ENCODE measurements at regions not wholly inside any gene's neighbourhood (a gene's known extent, or its start where the extent isn't known, plus 50 kb on each side); places are given as distances from the start of the nearest gene placed in this dataset.
"Not testable (repeated sequence)": the region's sequence is repeated elsewhere in the genome, so short reads cannot be mapped to it uniquely, and the experiment has no call there.

DNA sequence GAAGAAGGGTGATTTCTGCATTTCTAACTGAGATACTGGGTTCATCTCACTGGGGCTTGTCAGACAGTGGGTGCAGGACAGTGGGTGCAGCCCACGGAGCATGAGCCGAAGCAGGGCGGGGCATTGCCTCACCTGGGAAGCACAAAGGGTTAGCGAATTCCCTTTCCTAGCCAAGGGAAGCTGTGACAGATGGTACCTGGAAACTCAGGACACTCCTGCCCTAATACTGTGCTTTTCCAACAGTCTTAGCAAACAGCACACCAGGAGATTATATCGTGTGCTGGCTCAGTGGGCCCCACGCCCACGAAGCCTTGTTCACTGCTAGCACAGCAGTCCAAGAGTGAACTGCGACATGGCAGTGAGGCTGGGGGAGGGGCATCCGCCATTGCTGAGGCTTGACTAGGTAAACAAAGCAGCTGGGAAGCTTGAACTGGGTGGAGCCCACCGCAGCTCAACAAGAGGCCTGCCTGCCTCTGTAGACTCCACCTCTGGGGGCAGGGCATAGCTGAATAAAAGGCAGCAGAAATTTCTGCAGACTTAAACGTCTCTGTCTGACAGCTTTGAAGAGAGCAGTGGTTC, 1057.7 kb downstream of the HACE1 start:
- not testable (repeated sequence) for TF ChIP-seq SMC3 (IDR thresholded peaks at IDR 0.05; ENCODE audit: low read depth, low read length); GATA2 (CRISPR knock-in tag; IDR thresholded peaks at IDR 0.05)
- TF ChIP-seq, protein P1, sequence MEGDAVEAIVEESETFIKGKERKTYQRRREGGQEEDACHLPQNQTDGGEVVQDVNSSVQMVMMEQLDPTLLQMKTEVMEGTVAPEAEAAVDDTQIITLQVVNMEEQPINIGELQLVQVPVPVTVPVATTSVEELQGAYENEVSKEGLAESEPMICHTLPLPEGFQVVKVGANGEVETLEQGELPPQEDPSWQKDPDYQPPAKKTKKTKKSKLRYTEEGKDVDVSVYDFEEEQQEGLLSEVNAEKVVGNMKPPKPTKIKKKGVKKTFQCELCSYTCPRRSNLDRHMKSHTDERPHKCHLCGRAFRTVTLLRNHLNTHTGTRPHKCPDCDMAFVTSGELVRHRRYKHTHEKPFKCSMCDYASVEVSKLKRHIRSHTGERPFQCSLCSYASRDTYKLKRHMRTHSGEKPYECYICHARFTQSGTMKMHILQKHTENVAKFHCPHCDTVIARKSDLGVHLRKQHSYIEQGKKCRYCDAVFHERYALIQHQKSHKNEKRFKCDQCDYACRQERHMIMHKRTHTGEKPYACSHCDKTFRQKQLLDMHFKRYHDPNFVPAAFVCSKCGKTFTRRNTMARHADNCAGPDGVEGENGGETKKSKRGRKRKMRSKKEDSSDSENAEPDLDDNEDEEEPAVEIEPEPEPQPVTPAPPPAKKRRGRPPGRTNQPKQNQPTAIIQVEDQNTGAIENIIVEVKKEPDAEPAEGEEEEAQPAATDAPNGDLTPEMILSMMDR (IDR thresholded peaks at IDR 0.05) = not testable (repeated sequence)
- TF ChIP-seq, protein P2, sequence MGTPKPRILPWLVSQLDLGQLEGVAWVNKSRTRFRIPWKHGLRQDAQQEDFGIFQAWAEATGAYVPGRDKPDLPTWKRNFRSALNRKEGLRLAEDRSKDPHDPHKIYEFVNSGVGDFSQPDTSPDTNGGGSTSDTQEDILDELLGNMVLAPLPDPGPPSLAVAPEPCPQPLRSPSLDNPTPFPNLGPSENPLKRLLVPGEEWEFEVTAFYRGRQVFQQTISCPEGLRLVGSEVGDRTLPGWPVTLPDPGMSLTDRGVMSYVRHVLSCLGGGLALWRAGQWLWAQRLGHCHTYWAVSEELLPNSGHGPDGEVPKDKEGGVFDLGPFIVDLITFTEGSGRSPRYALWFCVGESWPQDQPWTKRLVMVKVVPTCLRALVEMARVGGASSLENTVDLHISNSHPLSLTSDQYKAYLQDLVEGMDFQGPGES (IDR thresholded peaks at IDR 0.05; ENCODE audit: low read depth, low read length) = not testable (repeated sequence)
- TF ChIP-seq, protein P3, sequence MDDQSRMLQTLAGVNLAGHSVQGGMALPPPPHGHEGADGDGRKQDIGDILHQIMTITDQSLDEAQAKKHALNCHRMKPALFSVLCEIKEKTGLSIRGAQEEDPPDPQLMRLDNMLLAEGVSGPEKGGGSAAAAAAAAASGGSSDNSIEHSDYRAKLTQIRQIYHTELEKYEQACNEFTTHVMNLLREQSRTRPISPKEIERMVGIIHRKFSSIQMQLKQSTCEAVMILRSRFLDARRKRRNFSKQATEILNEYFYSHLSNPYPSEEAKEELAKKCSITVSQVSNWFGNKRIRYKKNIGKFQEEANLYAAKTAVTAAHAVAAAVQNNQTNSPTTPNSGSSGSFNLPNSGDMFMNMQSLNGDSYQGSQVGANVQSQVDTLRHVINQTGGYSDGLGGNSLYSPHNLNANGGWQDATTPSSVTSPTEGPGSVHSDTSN (IDR thresholded peaks at IDR 0.05) = not testable (repeated sequence)
